Ascending aorta (tissue), 2 donors: ENCODE measurements at regions not wholly inside any gene's neighbourhood (a gene's known extent, or its start where the extent isn't known, plus 50 kb on each side); places are given as distances from the start of the nearest gene placed in this dataset.
"Not testable (repeated sequence)": the region's sequence is repeated elsewhere in the genome, so short reads cannot be mapped to it uniquely, and the experiment has no call there.

Experiments used
- DNase-seq, 2 donors: peaks; one replicate each; pipeline ENCODE4 v3.0.0-alpha.2; 2019; ENCODE audit warnings: low spot score in 2 of 2
- H3K27ac ChIP-seq, 2 donors: fragments of 200-600 bp; sonication (generic); one replicate each; pipeline ENCODE4 v1.5.1; 2016 to 2017; ENCODE audit warnings: mild to moderate bottlenecking in 1 of 2
- H3K27me3 ChIP-seq: fragments of 200-600 bp; sonication (generic); one replicate; pipeline ENCODE4 v1.5.1; 2017
- H3K36me3 ChIP-seq, 2 donors: fragments of 200-600 bp; sonication (generic); one replicate each; pipeline ENCODE4 v1.5.1; 2016
- H3K4me1 ChIP-seq, 2 donors: fragments of 200-600 bp; sonication (generic); one replicate each; pipeline ENCODE4 v1.5.1; 2016 to 2017; ENCODE audit warnings: mild to moderate bottlenecking in 1 of 2
- H3K4me3 ChIP-seq, 2 donors: fragments of 200-600 bp; sonication (generic); one replicate each; pipeline ENCODE4 v1.5.1; 2016 to 2017; ENCODE audit warnings: mild to moderate bottlenecking in 1 of 2
- H3K9me3 ChIP-seq, 2 donors: fragments of 200-600 bp; sonication (generic); one replicate each; pipeline ENCODE4 v1.5.1; 2016
- intact Hi-C: fragments of 100-400 bp; cut with DNase I; formaldehyde crosslinking; loops from one replicate; pipeline ENCODE4 v1.15.1; 2023
- TF ChIP-seq, protein P1 (sequence below), 3 experiments: fragments of 200-600 bp in 2 of 3; fragments of 450-650 bp in 1 of 3; sonication (generic) in 2 of 3; IDR thresholded peaks; one replicate each; pipeline ENCODE4 v1.5.1; 2016 to 2019; ENCODE audit warnings: antibody characterized with exemption in 3 of 3, mild to moderate bottlenecking in 1 of 3, moderate library complexity in 1 of 3

- intact Hi-C loops = no loop called here
- TF ChIP-seq, protein P1, sequence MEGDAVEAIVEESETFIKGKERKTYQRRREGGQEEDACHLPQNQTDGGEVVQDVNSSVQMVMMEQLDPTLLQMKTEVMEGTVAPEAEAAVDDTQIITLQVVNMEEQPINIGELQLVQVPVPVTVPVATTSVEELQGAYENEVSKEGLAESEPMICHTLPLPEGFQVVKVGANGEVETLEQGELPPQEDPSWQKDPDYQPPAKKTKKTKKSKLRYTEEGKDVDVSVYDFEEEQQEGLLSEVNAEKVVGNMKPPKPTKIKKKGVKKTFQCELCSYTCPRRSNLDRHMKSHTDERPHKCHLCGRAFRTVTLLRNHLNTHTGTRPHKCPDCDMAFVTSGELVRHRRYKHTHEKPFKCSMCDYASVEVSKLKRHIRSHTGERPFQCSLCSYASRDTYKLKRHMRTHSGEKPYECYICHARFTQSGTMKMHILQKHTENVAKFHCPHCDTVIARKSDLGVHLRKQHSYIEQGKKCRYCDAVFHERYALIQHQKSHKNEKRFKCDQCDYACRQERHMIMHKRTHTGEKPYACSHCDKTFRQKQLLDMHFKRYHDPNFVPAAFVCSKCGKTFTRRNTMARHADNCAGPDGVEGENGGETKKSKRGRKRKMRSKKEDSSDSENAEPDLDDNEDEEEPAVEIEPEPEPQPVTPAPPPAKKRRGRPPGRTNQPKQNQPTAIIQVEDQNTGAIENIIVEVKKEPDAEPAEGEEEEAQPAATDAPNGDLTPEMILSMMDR (IDR thresholded peaks at IDR 0.05) = no peak
- Histone ChIP-seq H3K9me3 (no peaks in the 10 kb centered on the region), H3K36me3 (no peaks in the 10 kb centered on the region), H3K4me3 (no peak overlapping the region), H3K4me1 (no peaks in the 10 kb centered on the region), H3K27me3 (no peaks in the 10 kb centered on the region), H3K27ac (no peak overlapping the region)
- no peak for DNase-seq
Observed at GRCh38 chr1:239982762-239983161, 108.9 kb upstream of the FMN2 start.

DNA sequence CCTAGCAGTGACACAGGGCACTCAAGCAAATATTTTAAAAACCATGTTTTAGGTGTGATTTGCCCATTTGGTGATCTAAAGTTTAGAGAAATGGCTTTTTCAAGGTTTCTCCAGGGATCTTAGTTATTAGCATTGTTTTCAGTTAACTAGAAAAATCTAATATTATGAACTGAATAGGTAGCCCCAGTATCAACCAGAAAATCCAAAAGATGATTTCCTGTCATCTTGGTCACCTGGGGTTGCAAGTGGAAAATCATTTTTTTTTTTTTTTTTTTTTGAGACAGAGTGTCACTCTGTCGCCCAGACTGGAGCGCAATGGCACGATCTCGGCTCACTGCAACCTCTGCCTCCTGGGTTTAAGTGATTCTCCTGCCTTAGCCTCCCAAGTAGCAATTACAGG is 106.6 kb upstream of the FMN2 start:
- DNase-seq = no peak
- Histone ChIP-seq H3K36me3 (no peaks in the 10 kb centered on the region), H3K27me3 (no peaks in the 10 kb centered on the region), H3K4me3 (no peak overlapping the region), H3K9me3 (no peaks in the 10 kb centered on the region), H3K4me1 (no peaks in the 10 kb centered on the region), H3K27ac (no peak overlapping the region)
- intact Hi-C loops = no loop called here
- TF ChIP-seq, protein P1 (IDR thresholded peaks at IDR 0.05) = no peak

GRCh38 chr1:239987103-239987745 is 104.5 kb upstream of the FMN2 start:
- no peaks in the 10 kb centered on the region for H3K27me3 ChIP-seq
- intact Hi-C loops = no loop called here

DNA sequence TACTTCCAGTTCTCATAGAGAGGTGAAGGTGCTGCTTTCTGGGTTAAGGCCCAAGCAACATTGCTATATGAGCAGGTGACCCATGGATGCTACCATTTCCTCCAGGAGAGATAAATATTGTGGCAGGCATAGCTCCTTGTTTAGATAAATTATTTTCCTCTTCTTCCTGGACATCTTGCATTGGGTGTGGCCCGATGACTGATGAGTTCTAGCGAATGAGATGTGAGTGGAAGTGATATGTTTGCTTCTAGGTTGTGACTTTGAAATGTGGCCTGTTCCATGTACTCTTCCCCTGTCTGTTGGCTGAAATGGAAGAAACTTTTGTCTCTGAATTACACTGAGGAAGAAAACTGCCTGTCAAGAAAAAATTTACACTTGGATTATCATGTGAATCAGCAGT is 101.7 kb upstream of the FMN2 start:
- Histone ChIP-seq H3K27me3 (no peaks in the 10 kb centered on the region), H3K36me3 (no peaks in the 10 kb centered on the region), H3K27ac (no peak overlapping the region), H3K4me3 (no peak overlapping the region), H3K9me3 (no peaks in the 10 kb centered on the region), H3K4me1 (no peaks in the 10 kb centered on the region)
- no peak for DNase-seq
- intact Hi-C loops = no loop called here
- TF ChIP-seq, protein P1 (IDR thresholded peaks at IDR 0.05) = no peak

More at GRCh38 chr1:239987103-239987745, 104.5 kb upstream of the FMN2 start:
- Histone ChIP-seq H3K27ac (no peak overlapping the region), H3K36me3 (no peaks in the 10 kb centered on the region), H3K9me3 (no peaks in the 10 kb centered on the region), H3K4me3 (no peak overlapping the region), H3K4me1 (no peaks in the 10 kb centered on the region)
- no peak for DNase-seq
- TF ChIP-seq, protein P1 (IDR thresholded peaks at IDR 0.05) = peak in 2 of 3 experiments; percentile 43 to 50

DNA sequence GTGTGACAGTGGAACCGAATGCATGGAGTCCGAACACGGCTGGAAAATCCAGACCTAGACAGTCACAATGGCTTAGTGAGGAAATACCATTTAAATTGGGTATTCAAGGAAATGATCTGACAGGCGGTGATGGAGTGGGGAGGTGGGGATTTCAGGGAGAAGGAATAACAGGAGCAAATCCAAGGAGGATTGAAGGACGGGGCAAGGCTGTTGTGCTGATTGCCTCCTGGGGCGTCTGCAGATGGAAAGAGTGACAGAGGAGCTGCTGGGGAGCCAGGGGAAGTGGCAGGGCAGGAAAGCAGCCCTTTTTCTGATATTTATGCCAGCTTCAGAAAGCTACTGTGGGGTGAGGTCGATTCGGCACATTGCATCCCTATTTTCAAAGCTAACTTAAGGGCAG is 99.1 kb upstream of the FMN2 start:
- H3K4me3 ChIP-seq, DNase-seq, H3K36me3 ChIP-seq, H3K27me3 ChIP-seq, H3K27ac ChIP-seq, H3K9me3 ChIP-seq, intact Hi-C loops, H3K4me1 ChIP-seq: not testable (repeated sequence)

- H3K4me3 ChIP-seq = no peak overlapping the region
- H3K27ac ChIP-seq = no peak overlapping the region
- peaks cover 9% of the 10 kb centered on the region for H3K27me3 ChIP-seq
- TF ChIP-seq, protein P1 (IDR thresholded peaks at IDR 0.05) = no peak
- no peak for DNase-seq
- intact Hi-C loops = no loop called here
- no peaks in the 10 kb centered on the region for H3K9me3 ChIP-seq
- H3K4me1 ChIP-seq = peaks cover 3 to 4% of the 10 kb centered on the region in 2 donors
- H3K36me3 ChIP-seq = no peaks in the 10 kb centered on the region
Observed at GRCh38 chr1:239993366-239993765, 98.3 kb upstream of the FMN2 start.
